ENCODE measurements at regions not wholly inside any gene's neighbourhood (a gene's known extent, or its start where the extent isn't known, plus 50 kb on each side); places are given as distances from the start of the nearest gene placed in this dataset.
"Not testable (repeated sequence)": the region's sequence is repeated elsewhere in the genome, so short reads cannot be mapped to it uniquely, and the experiment has no call there.

DNA sequence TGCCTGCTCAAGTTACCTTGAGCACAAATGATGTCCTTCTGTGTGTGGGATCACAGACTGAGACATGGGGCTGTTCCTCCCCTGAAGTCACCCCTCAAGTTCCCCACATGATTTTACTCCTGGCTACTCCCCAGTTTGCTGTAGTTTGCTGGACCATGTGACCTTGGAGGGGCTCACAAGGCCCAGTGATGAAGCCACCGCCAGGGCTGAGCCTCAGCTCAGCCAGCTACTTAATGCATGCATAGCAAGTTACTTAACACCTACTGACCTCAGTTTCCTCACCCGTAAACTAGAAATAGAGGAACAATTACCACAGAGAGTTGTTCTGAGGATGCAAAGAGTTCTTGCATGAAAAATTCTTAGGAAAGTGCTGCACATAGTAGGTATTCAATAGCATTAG is 283.7 kb upstream of the PLGLB2 start:
- TF ChIP-seq CTCF, POLR2A (IDR thresholded peaks at IDR 0.05): not testable (repeated sequence)

Data from right lobe of liver (tissue), 4 donors.